H1 (cell line): ENCODE measurements at regions not wholly inside any gene's neighbourhood (a gene's known extent, or its start where the extent isn't known, plus 50 kb on each side); places are given as distances from the start of the nearest gene placed in this dataset.

ENCODE experiments used
- CEBPB ChIP-seq: IDR thresholded peaks from 2 replicates; pipeline ENCODE4 v1.6.1; 2012; ENCODE audit warnings: low read depth, low read length
- EP300 ChIP-seq, 2 experiments: IDR thresholded peaks; 1 replicate in 1 of 2; 2 replicates in 1 of 2; pipeline ENCODE4 v1.6.1; 2011 to 2012; ENCODE audit warnings: low read depth in 2 of 2, low read length in 2 of 2, mild to moderate bottlenecking in 2 of 2, borderline replicate concordance in 1 of 2, inconsistent platforms in 1 of 2, moderate library complexity in 1 of 2
- HDAC6 ChIP-seq: IDR thresholded peaks from one replicate; pipeline ENCODE4 v1.7.1; 2012; ENCODE audit warnings: low read depth, mild to moderate bottlenecking, inconsistent platforms, low read length, moderate library complexity
- KDM5A ChIP-seq: fragments of 200-600 bp; IDR thresholded peaks from 2 replicates; pipeline ENCODE4 v1.7.1; 2012; ENCODE audit warnings: mild to moderate bottlenecking, low read length, inconsistent platforms, mixed read lengths
- RBBP5 ChIP-seq: IDR thresholded peaks from 2 replicates; pipeline ENCODE4 v1.7.1; 2012; ENCODE audit warnings: low read depth, mild to moderate bottlenecking, inconsistent platforms, low read length, moderate library complexity, borderline replicate concordance
- SAP30 ChIP-seq: fragments of 300-600 bp; sonication (generic); IDR thresholded peaks from 2 replicates; pipeline ENCODE4 v1.7.1; 2012; ENCODE audit warnings: low read length, moderate library complexity, mild to moderate bottlenecking, inconsistent platforms; ENCODE audit not compliant: insufficient read depth, insufficient replicate concordance

- TF ChIP-seq SAP30: no peak
- TF ChIP-seq CEBPB: no peak
- TF ChIP-seq KDM5A: no peak
- no peak for TF ChIP-seq RBBP5
- TF ChIP-seq EP300 (IDR thresholded peaks at IDR 0.05; ENCODE audit: borderline replicate concordance in 1 of 2, low read depth in 2 of 2, low read length in 2 of 2): no peak
- TF ChIP-seq HDAC6: no peak
- TF ChIP-seq, all 59 proteins: peak for 0
These were observed 127.6 kb upstream of the DLGAP1 start (continued) for GRCh38 chr18:4582431-4583335.
